Activated CD4-positive, alpha-beta T cell treated with anti-CD3 and anti-CD28 coated beads for 36 hours (primary cell): ENCODE measurements at regions not wholly inside any gene's neighbourhood (a gene's known extent, or its start where the extent isn't known, plus 50 kb on each side); places are given as distances from the start of the nearest gene placed in this dataset.

ENCODE experiments used
- ATAC-seq: fragments of 200-7000 bp; cut with Tn5 transposase; one replicate; pipeline ENCODE4 v1.10.0; 2021; ENCODE audit warnings: mild to moderate bottlenecking, moderate library complexity
- CTCF ChIA-PET: fragments of 350-600 bp; sonication (Branson Sonifier 250); formaldehyde crosslinking; loops from one replicate; lab custom pipeline; 2021; ENCODE audit warnings: antibody characterized with exemption; lab: Charles Lee
- POLR2A ChIA-PET: fragments of 350-600 bp; sonication (Branson Sonifier 250); formaldehyde crosslinking; loops from one replicate; lab custom pipeline; 2021; ENCODE audit warnings: antibody characterized with exemption, inconsistent platforms; lab: Charles Lee
- DNase-seq: peaks from one replicate; pipeline ENCODE4 v3.0.0-alpha.2; 2020
- H3K27ac Mint-ChIP-seq: one replicate; pipeline ENCODE4 v1.8.0; 2021; ENCODE audit warnings: mixed read lengths
- H3K27me3 Mint-ChIP-seq: one replicate; pipeline ENCODE4 v1.8.0; 2021; ENCODE audit warnings: mixed read lengths
- H3K36me3 Mint-ChIP-seq: one replicate; pipeline ENCODE4 v1.8.0; 2021; ENCODE audit warnings: low read depth, mixed read lengths
- H3K4me1 Mint-ChIP-seq: one replicate; pipeline ENCODE4 v1.8.0; 2021; ENCODE audit warnings: mixed read lengths
- H3K4me3 Mint-ChIP-seq: one replicate; pipeline ENCODE4 v1.8.0; 2021; ENCODE audit warnings: mild to moderate bottlenecking, moderate library complexity, mixed read lengths
- H3K9me3 Mint-ChIP-seq: one replicate; pipeline ENCODE4 v1.8.0; 2021; ENCODE audit warnings: low read depth, mixed read lengths
- intact Hi-C, 2 experiments: fragments of 100-400 bp; cut with DNase I in 1 of 2; cut with micrococcal nuclease in 1 of 2; formaldehyde crosslinking; loops; one replicate each; pipeline versions ENCODE4 v1.14.2 to v1.15.1; 2022 to 2024; cut with DNase I, micrococcal nuclease

GRCh38 chr12:47586952-47587669 is 118.7 kb downstream of the RPAP3 start:
- peaks cover 3% of the 10 kb centered on the region for H3K4me1 Mint-ChIP-seq
- ChIA-PET CTCF (interaction anchor here (1.5 kb wide), 1 partner anchor 554 kb away, joined by 3 read pairs; no protein-coding TSS in a partner anchor), POLR2A (no interaction called here)
- H3K27ac Mint-ChIP-seq: no peak overlapping the region
- no peak overlapping the region for H3K4me3 Mint-ChIP-seq
- DNase-seq (no peak), ATAC-seq (no peak)
- no peaks in the 10 kb centered on the region for H3K9me3 Mint-ChIP-seq
- no peaks in the 10 kb centered on the region for H3K36me3 Mint-ChIP-seq
- no peaks in the 10 kb centered on the region for H3K27me3 Mint-ChIP-seq
- intact Hi-C loops: no loop called here

- Mint-ChIP-seq H3K27me3 (no peaks in the 10 kb centered on the region), H3K27ac (no peak overlapping the region), H3K36me3 (no peaks in the 10 kb centered on the region), H3K4me1 (peaks cover 3% of the 10 kb centered on the region), H3K4me3 (no peak overlapping the region), H3K9me3 (no peaks in the 10 kb centered on the region)
- intact Hi-C loops: no loop called here
- DNase-seq: no peak
- POLR2A ChIA-PET: no interaction called here
- CTCF ChIA-PET: no interaction called here
- ATAC-seq: no peak
These were observed 120.3 kb downstream of the RPAP3 start for GRCh38 chr12:47585507-47585906.

GRCh38 chr12:47578836-47579235 is 127.0 kb downstream of the RPAP3 start:
- no peak overlapping the region for H3K27ac Mint-ChIP-seq
- ChIA-PET POLR2A (interaction anchor here (0.7 kb wide), 1 partner anchor 79 kb away, joined by 4 read pairs; no protein-coding TSS in a partner anchor), CTCF (interaction anchor here (0.6 kb wide), 1 partner anchor 913 kb away, joined by 3 read pairs; no protein-coding TSS in a partner anchor)
- no peak overlapping the region for H3K4me3 Mint-ChIP-seq
- H3K27me3 Mint-ChIP-seq: no peaks in the 10 kb centered on the region
- no peak for DNase-seq
- intact Hi-C loops: no loop called here
- H3K4me1 Mint-ChIP-seq: peaks cover 20% of the 10 kb centered on the region
- no peaks in the 10 kb centered on the region for H3K9me3 Mint-ChIP-seq
- H3K36me3 Mint-ChIP-seq: no peaks in the 10 kb centered on the region
- no peak for ATAC-seq

- no peaks in the 10 kb centered on the region for H3K36me3 Mint-ChIP-seq
- DNase-seq: no peak
- H3K27ac Mint-ChIP-seq: no peak overlapping the region
- ATAC-seq: no peak
- peaks cover 28% of the 10 kb centered on the region for H3K4me1 Mint-ChIP-seq
- H3K27me3 Mint-ChIP-seq: no peaks in the 10 kb centered on the region
- H3K4me3 Mint-ChIP-seq: no peak overlapping the region
- no peaks in the 10 kb centered on the region for H3K9me3 Mint-ChIP-seq
- ChIA-PET POLR2A (no interaction called here), CTCF (no interaction called here)
- intact Hi-C loops: no loop called here
These were observed 128.4 kb downstream of the RPAP3 start for GRCh38 chr12:47577206-47577989.

- Mint-ChIP-seq H3K9me3 (no peaks in the 10 kb centered on the region), H3K4me3 (no peak overlapping the region), H3K36me3 (no peaks in the 10 kb centered on the region), H3K27me3 (no peaks in the 10 kb centered on the region), H3K4me1 (peaks cover 28% of the 10 kb centered on the region), H3K27ac (no peak overlapping the region)
- intact Hi-C loops: no loop called here
- DNase-seq: no peak
- ChIA-PET POLR2A (no interaction called here), CTCF (interaction anchor here (0.6 to 1.1 kb wide), 4 partner anchors 8 to 325 kb away, joined by 3 to 4 read pairs (median 3); no protein-coding TSS in a partner anchor)
- ATAC-seq: no peak
These were observed 129.4 kb downstream of the RPAP3 start for GRCh38 chr12:47576289-47576945.

GRCh38 chr12:47574252-47575021 is 131.4 kb downstream of the RPAP3 start:
- Mint-ChIP-seq H3K9me3 (no peaks in the 10 kb centered on the region), H3K27me3 (no peaks in the 10 kb centered on the region), H3K4me3 (no peak overlapping the region), H3K36me3 (no peaks in the 10 kb centered on the region), H3K27ac (peak overlapping the region; percentile 94), H3K4me1 (peaks cover 28% of the 10 kb centered on the region)
- CTCF ChIA-PET: interaction anchor here (0.7 kb wide), 1 partner anchor 63 kb away, joined by 3 read pairs; no protein-coding TSS in a partner anchor
- DNase-seq: no peak
- peak; percentile 96 for ATAC-seq
- POLR2A ChIA-PET: interaction anchor here (0.6 kb wide), 1 partner anchor 1305 kb away, joined by 4 read pairs; no protein-coding TSS in a partner anchor
- intact Hi-C loops: loop anchor here in 1 of 2 experiments (2.0 to 5.0 kb wide), 3 partner anchors 156 to 492 kb away; no protein-coding TSS in a partner anchor

- POLR2A ChIA-PET: no interaction called here
- Mint-ChIP-seq H3K36me3 (no peaks in the 10 kb centered on the region), H3K4me1 (peaks cover 28% of the 10 kb centered on the region), H3K9me3 (no peaks in the 10 kb centered on the region), H3K4me3 (no peak overlapping the region), H3K27me3 (no peaks in the 10 kb centered on the region), H3K27ac (no peak overlapping the region)
- ATAC-seq (peak; percentile 45), DNase-seq (no peak)
- CTCF ChIA-PET: interaction anchor here (0.7 kb wide), 1 partner anchor 64 kb away, joined by 3 read pairs; no protein-coding TSS in a partner anchor
- intact Hi-C loops: loop anchor here in 1 of 2 experiments (5.0 kb wide), 1 partner anchor 491 kb away; no protein-coding TSS in a partner anchor
These were observed 132.6 kb downstream of the RPAP3 start for GRCh38 chr12:47573146-47573659.

GRCh38 chr12:47570151-47570550 is 135.7 kb downstream of the RPAP3 start:
- no peaks in the 10 kb centered on the region for H3K9me3 Mint-ChIP-seq
- no peak for ATAC-seq
- H3K36me3 Mint-ChIP-seq: no peaks in the 10 kb centered on the region
- H3K4me1 Mint-ChIP-seq: peaks cover 22% of the 10 kb centered on the region
- POLR2A ChIA-PET: no interaction called here
- CTCF ChIA-PET: no interaction called here
- no peaks in the 10 kb centered on the region for H3K27me3 Mint-ChIP-seq
- DNase-seq: no peak
- H3K4me3 Mint-ChIP-seq: no peak overlapping the region
- intact Hi-C loops: loop anchor here in 1 of 2 experiments (5.0 kb wide), 1 partner anchor 488 kb away; no protein-coding TSS in a partner anchor
- no peak overlapping the region for H3K27ac Mint-ChIP-seq

GRCh38 chr12:47562201-47562600 is 143.6 kb downstream of the RPAP3 start:
- no peak overlapping the region for H3K4me3 Mint-ChIP-seq
- DNase-seq: no peak
- POLR2A ChIA-PET: no interaction called here
- peaks cover 17% of the 10 kb centered on the region for H3K4me1 Mint-ChIP-seq
- CTCF ChIA-PET: no interaction called here
- ATAC-seq: no peak
- intact Hi-C loops: no loop called here
- H3K27ac Mint-ChIP-seq: no peak overlapping the region
- no peaks in the 10 kb centered on the region for H3K27me3 Mint-ChIP-seq
- no peaks in the 10 kb centered on the region for H3K36me3 Mint-ChIP-seq
- no peaks in the 10 kb centered on the region for H3K9me3 Mint-ChIP-seq

- Mint-ChIP-seq H3K36me3 (no peaks in the 10 kb centered on the region), H3K27ac (no peak overlapping the region), H3K27me3 (no peaks in the 10 kb centered on the region), H3K4me3 (no peak overlapping the region), H3K9me3 (no peaks in the 10 kb centered on the region), H3K4me1 (peaks cover 17% of the 10 kb centered on the region)
- ATAC-seq (peak; percentile 61), DNase-seq (no peak)
- CTCF ChIA-PET: no interaction called here
- POLR2A ChIA-PET: no interaction called here
- intact Hi-C loops: no loop called here
These were observed 144.1 kb downstream of the RPAP3 start for GRCh38 chr12:47561746-47562145.
